HG03066 (cell line): ENCODE measurements at regions not wholly inside any gene's neighbourhood (a gene's known extent, or its start where the extent isn't known, plus 50 kb on each side); places are given as distances from the start of the nearest gene placed in this dataset.

Experiments used
- ATAC-seq: cut with Tn5 transposase; IDR thresholded peaks from one replicate; pipeline ENCODE4 v1.9.1; 2021; ENCODE audit warnings: low read depth; ENCODE audit not compliant: unreplicated experiment

- no peak for ATAC-seq
Observed at GRCh38 chr9:12566404-12567090, 126.6 kb upstream of the TYRP1 start.

- no peak for ATAC-seq
Observed at GRCh38 chr9:12584656-12585522, 108.3 kb upstream of the TYRP1 start.

GRCh38 chr9:12595400-12595799, 97.8 kb upstream of the TYRP1 start:
- ATAC-seq = no peak

GRCh38 chr9:12604164-12604821, 88.9 kb upstream of the TYRP1 start:
- ATAC-seq = no peak

GRCh38 chr9:12612211-12612770, 80.9 kb upstream of the TYRP1 start:
- no peak for ATAC-seq

GRCh38 chr9:12613071-12613470, 80.1 kb upstream of the TYRP1 start:
- ATAC-seq = no peak

GRCh38 chr9:12614488-12614887, 78.7 kb upstream of the TYRP1 start:
- no peak for ATAC-seq

GRCh38 chr9:12618956-12619355, 74.2 kb upstream of the TYRP1 start:
- ATAC-seq = no peak

GRCh38 chr9:12625844-12626243, 67.3 kb upstream of the TYRP1 start:
- no peak for ATAC-seq

- ATAC-seq = no peak
Observed at GRCh38 chr9:12627096-12627495, 66.1 kb upstream of the TYRP1 start.

GRCh38 chr9:12628546-12628945, 64.6 kb upstream of the TYRP1 start:
- no peak for ATAC-seq

- ATAC-seq = no peak
Observed at GRCh38 chr9:12629067-12629466, 64.1 kb upstream of the TYRP1 start.

- no peak for ATAC-seq
Observed at GRCh38 chr9:12631866-12632265, 61.3 kb upstream of the TYRP1 start.

- ATAC-seq = no peak
Observed at GRCh38 chr9:12633016-12633765, 60.0 kb upstream of the TYRP1 start.

GRCh38 chr9:12640016-12640587, 53.1 kb upstream of the TYRP1 start:
- ATAC-seq = no peak

- no peak for ATAC-seq
Observed at GRCh38 chr9:12640866-12641636, 52.1 kb upstream of the TYRP1 start.
